Coronary artery (tissue), 2 donors: ENCODE measurements at regions not wholly inside any gene's neighbourhood (a gene's known extent, or its start where the extent isn't known, plus 50 kb on each side); places are given as distances from the start of the nearest gene placed in this dataset.

Experiments used
- DNase-seq: peaks from one replicate; pipeline ENCODE4 v3.0.0-alpha.2; 2017; ENCODE audit warnings: low spot score
- H3K27ac ChIP-seq, 2 donors: fragments of 200-600 bp; sonication (generic); one replicate each; pipeline ENCODE4 v1.5.1; 2016 to 2019
- H3K4me3 ChIP-seq: fragments of 200-600 bp; sonication (generic); 2 replicates; pipeline ENCODE4 v1.5.1; 2016; ENCODE audit warnings: mild to moderate bottlenecking, moderate library complexity
- CTCF ChIP-seq: fragments of 200-600 bp; sonication (generic); IDR thresholded peaks from one replicate; pipeline ENCODE4 v1.5.1; 2019; ENCODE audit warnings: antibody characterized with exemption

- DNase-seq = no peak
- Histone ChIP-seq H3K4me3 (no peak overlapping the region), H3K27ac (no peak overlapping the region)
- TF ChIP-seq CTCF = no peak
Measured at GRCh38 chr4:57926311-57926710, 816.1 kb upstream of the IGFBP7 start.

- Histone ChIP-seq H3K27ac (no peak overlapping the region), H3K4me3 (no peak overlapping the region)
- DNase-seq = no peak
- no peak for TF ChIP-seq CTCF
Measured at GRCh38 chr4:57924951-57925350, 814.8 kb upstream of the IGFBP7 start.

GRCh38 chr4:57916479-57916878, 806.3 kb upstream of the IGFBP7 start:
- TF ChIP-seq CTCF = no peak
- Histone ChIP-seq H3K4me3 (no peak overlapping the region), H3K27ac (no peak overlapping the region)
- DNase-seq = no peak

- TF ChIP-seq CTCF = no peak
- no peak overlapping the region for H3K4me3 ChIP-seq
- no peak for DNase-seq
- H3K27ac ChIP-seq = no peak overlapping the region
Measured at GRCh38 chr4:57911203-57911602, 801.0 kb upstream of the IGFBP7 start.

GRCh38 chr4:57910151-57910550, 800.0 kb upstream of the IGFBP7 start:
- no peak for TF ChIP-seq CTCF
- no peak overlapping the region for H3K27ac ChIP-seq
- H3K4me3 ChIP-seq = no peak overlapping the region
- no peak for DNase-seq

- DNase-seq = no peak
- Histone ChIP-seq H3K4me3 (no peak overlapping the region), H3K27ac (no peak overlapping the region)
- no peak for TF ChIP-seq CTCF
Measured at GRCh38 chr4:57905965-57906364, 795.8 kb upstream of the IGFBP7 start.

GRCh38 chr4:57877047-57877458, 766.9 kb upstream of the IGFBP7 start:
- Histone ChIP-seq H3K27ac (peak overlapping the region in 1 of 2 donors; percentile 75), H3K4me3 (no peak overlapping the region)
- no peak for TF ChIP-seq CTCF
- DNase-seq = no peak
